ENCODE measurements at regions not wholly inside any gene's neighbourhood (a gene's known extent, or its start where the extent isn't known, plus 50 kb on each side); places are given as distances from the start of the nearest gene placed in this dataset.

- Histone ChIP-seq H3K4me3 (ENCODE audit: low read depth, low read length) (no peak overlapping the region), H3K27me3 (ENCODE audit: control insufficient read depth, insufficient read depth, low read length) (peaks cover 4% of the 10 kb centered on the region), H3K36me3 (ENCODE audit: control insufficient read depth, insufficient read depth, low read length) (no peaks in the 10 kb centered on the region)
- no peak for FAIRE-seq
- TF ChIP-seq CTCF (IDR thresholded peaks at IDR 0.05; ENCODE audit: insufficient read depth, low read length, severe bottlenecking): no peak
- DNase-seq (ENCODE audit: low read depth): no peak
Observed at GRCh38 chr2:204037286-204037685, 100.7 kb downstream of the ICOS start.

- peaks cover 4% of the 10 kb centered on the region for H3K27me3 ChIP-seq (ENCODE audit: control insufficient read depth, insufficient read depth, low read length)
- no peak overlapping the region for H3K4me3 ChIP-seq (ENCODE audit: low read depth, low read length)
- no peak for FAIRE-seq
- H3K36me3 ChIP-seq (ENCODE audit: control insufficient read depth, insufficient read depth, low read length): no peaks in the 10 kb centered on the region
- TF ChIP-seq CTCF (IDR thresholded peaks at IDR 0.05; ENCODE audit: insufficient read depth, low read length, severe bottlenecking): no peak
- DNase-seq (ENCODE audit: low read depth): no peak
Observed at GRCh38 chr2:204039298-204039838, 102.8 kb downstream of the ICOS start.

- Histone ChIP-seq H3K27me3 (ENCODE audit: control insufficient read depth, insufficient read depth, low read length) (peaks cover 4% of the 10 kb centered on the region), H3K4me3 (ENCODE audit: low read depth, low read length) (no peak overlapping the region), H3K36me3 (ENCODE audit: control insufficient read depth, insufficient read depth, low read length) (no peaks in the 10 kb centered on the region)
- no peak for FAIRE-seq
- DNase-seq (ENCODE audit: low read depth): no peak
- TF ChIP-seq CTCF (IDR thresholded peaks at IDR 0.05; ENCODE audit: insufficient read depth, low read length, severe bottlenecking): no peak
Observed at GRCh38 chr2:204040016-204040415, 103.5 kb downstream of the ICOS start.

GRCh38 chr2:204042401-204042800 lies 105.8 kb downstream of the ICOS start:
- no peak for FAIRE-seq
- no peaks in the 10 kb centered on the region for H3K36me3 ChIP-seq (ENCODE audit: control insufficient read depth, insufficient read depth, low read length)
- DNase-seq (ENCODE audit: low read depth): no peak
- TF ChIP-seq CTCF (IDR thresholded peaks at IDR 0.05; ENCODE audit: insufficient read depth, low read length, severe bottlenecking): no peak
- no peak overlapping the region for H3K4me3 ChIP-seq (ENCODE audit: low read depth, low read length)
- H3K27me3 ChIP-seq (ENCODE audit: control insufficient read depth, insufficient read depth, low read length): peaks cover 4% of the 10 kb centered on the region

GRCh38 chr2:204046145-204046544 lies 109.6 kb downstream of the ICOS start:
- Histone ChIP-seq H3K36me3 (ENCODE audit: control insufficient read depth, insufficient read depth, low read length) (no peaks in the 10 kb centered on the region), H3K27me3 (ENCODE audit: control insufficient read depth, insufficient read depth, low read length) (no peaks in the 10 kb centered on the region), H3K4me3 (ENCODE audit: low read depth, low read length) (no peak overlapping the region)
- no peak for FAIRE-seq
- TF ChIP-seq CTCF (IDR thresholded peaks at IDR 0.05; ENCODE audit: insufficient read depth, low read length, severe bottlenecking): no peak
- no peak for DNase-seq (ENCODE audit: low read depth)

- DNase-seq (ENCODE audit: low read depth) (no peak), FAIRE-seq (no peak)
- Histone ChIP-seq H3K4me3 (ENCODE audit: low read depth, low read length) (no peak overlapping the region), H3K27me3 (ENCODE audit: control insufficient read depth, insufficient read depth, low read length) (no peaks in the 10 kb centered on the region), H3K36me3 (ENCODE audit: control insufficient read depth, insufficient read depth, low read length) (no peaks in the 10 kb centered on the region)
- no peak for TF ChIP-seq CTCF (IDR thresholded peaks at IDR 0.05; ENCODE audit: insufficient read depth, low read length, severe bottlenecking)
Observed at GRCh38 chr2:204049635-204050034, 113.1 kb downstream of the ICOS start.
